Kidney tubule cell (primary cell): ENCODE measurements at regions not wholly inside any gene's neighbourhood (a gene's known extent, or its start where the extent isn't known, plus 50 kb on each side); places are given as distances from the start of the nearest gene placed in this dataset.

Experiments used
- DNase-seq: peaks from one replicate; pipeline ENCODE4 v3.0.0-alpha.2; 2018; ENCODE audit warnings: low spot score

DNA sequence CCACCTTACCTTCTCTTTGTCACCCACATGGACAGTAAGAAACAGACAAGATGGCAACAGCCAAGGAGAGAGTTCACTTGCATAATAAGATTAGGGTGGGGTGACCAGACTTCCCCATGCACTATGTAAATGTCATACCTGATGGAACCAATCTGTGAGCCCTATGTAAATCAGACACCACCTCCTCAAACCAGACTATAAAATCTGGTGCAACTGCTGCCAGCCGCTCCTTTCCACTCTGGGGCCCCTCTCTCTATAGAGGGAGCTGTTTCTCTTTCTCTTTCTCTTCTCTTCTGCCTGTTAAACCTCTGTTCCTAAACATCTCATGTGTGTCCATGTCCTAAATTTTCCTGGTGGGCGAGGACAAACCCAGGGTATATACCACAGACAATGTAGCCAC lies 405.5 kb upstream of the CNTN4 start:
- DNase-seq: no peak

DNA sequence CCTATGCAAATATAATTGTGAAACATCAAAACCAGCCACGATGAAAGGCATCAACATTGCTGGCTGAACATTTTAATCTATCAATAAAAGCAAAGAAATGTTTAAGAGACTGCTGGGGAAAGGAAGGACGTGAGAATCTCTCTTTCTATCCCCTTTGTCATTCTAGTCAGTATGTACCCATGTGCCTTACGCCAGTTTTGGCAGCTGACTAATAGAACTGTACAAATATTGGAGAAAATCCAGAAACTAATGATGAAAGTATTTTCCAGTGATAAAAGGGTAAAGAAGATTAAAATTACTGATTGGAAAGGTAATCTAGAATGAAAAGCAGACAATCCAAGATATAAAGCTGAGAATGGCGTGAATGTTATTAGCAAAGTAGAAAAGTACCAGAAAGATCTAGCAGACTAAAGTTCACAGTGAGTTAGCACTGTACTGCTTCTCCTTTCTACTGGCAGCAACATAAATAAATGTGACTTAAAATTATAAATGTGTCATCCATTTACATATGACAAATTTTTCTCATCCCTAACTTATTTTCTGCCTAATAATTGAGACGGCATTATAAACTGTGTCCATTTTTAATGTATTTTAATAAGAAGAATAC lies 401.9 kb upstream of the CNTN4 start:
- DNase-seq: no peak

DNA sequence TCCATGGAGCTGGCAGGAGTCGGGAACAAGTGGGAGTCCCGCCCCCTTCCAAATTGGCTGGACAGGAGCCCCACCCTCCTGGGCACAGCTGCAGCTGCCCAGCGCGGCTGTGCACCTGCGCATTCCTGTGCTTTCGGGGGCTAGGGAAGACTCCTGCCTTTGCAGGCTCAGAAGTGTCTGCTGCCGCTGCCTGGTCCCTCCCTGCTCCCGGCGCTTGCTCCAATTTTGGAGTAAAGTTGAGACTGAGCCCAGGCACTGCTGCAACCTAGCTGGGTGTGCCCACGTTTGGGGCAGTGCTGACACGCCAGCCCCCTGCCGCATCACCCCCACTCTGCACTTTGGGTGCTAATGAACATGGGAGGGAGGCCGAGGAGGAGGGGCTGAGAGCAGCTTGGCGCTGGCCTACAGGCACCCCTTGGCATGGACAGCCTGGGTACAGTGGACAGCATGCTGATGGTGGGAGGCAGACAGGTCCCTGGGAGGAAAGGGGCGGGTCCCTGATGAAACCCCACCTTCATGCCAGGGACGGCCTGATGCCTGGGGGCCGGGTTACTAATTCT lies 399.2 kb upstream of the CNTN4 start:
- DNase-seq: no peak

DNA sequence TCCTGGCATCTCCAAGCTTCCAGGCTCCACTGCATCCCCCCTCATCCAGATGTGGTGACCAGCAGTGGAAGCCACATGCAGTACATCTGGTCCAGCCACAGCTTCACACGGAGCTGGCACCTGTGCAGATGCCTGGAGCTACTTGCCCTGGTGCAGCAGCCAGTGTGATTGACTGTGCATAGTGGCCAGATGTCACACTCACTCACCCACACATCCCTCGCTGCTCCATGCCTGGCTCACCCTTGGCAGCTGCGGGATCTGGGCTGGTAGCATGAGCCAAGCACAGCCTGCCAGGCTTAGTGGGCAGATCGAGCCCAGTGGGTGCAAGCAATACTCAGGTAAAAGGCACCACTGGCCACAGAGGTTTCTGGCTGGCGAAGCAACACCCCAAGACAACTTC lies 398.0 kb upstream of the CNTN4 start:
- DNase-seq: no peak

DNA sequence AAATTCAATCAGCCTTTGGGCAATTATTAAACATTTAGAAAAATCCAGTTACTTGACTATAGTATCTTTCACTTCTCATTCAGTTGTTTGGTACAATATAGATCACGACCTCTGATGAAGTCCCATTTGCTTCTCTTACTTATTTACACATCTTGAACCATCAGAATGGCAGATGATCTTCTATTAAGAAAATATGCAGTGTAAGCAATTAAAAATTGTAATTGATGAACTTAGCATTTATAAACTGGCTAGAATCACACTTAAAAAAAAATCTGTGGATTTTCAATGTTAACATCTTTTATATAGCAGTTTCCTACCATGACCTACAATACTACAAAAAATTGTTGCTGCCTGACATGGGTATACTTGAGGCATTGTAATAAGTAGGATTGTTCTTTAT lies 395.5 kb upstream of the CNTN4 start:
- no peak for DNase-seq

DNA sequence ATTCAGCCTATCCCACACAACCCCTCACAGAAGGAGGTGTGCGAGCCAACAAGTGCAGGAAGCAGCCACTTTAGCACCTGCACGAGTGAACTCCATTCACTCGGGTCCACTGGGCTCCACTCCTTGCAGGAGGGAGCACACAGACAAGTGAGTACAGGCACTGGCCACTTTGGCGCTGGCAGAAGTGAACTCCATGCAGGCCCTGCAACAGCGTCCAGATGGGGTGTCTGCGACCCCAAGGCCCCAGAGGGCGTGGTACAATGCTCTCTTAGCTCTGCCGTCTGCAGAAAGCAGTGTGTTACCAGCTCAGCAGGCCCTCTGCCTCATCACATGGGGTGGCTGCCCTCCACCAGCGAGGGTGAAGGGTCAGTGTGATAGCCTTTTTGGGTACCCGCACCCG lies 388.0 kb upstream of the CNTN4 start:
- no peak for DNase-seq

DNA sequence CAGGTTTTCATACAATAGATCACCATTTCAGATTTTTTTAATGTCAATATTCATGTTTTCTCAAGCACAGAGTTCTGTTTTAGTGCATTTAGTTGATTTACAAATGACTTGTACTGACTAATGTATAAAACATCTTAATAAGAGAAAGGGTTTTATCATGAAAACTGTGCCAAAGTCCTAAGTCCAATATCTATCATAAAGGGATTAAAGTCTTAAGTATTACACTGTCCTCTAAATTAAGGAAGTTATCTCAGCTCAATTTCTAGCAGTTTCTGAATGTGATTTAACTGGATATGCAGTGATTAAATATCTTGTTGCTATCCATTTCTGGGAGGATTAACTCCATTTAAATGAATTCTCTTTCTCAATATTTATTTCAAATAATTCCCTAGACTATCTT lies 381.1 kb upstream of the CNTN4 start:
- DNase-seq: no peak

DNA sequence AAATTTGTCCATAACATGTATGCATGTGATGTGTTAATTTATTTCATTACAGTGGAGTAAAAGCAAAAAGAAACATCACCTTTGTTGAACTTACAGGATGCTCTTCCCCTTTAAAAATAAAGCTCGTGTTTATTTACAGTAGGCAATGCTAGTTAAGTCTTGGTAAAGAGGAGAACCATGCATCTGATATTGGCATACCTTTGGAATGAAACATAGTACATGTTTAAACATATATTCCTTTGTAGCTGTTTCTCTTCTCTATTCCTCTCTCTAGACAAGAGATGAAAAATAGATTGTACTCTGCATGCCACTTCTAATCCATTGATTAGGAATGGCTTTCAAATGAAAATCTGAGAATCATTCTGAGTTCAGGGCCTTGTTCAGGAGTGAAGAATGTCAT lies 374.9 kb upstream of the CNTN4 start:
- no peak for DNase-seq

DNA sequence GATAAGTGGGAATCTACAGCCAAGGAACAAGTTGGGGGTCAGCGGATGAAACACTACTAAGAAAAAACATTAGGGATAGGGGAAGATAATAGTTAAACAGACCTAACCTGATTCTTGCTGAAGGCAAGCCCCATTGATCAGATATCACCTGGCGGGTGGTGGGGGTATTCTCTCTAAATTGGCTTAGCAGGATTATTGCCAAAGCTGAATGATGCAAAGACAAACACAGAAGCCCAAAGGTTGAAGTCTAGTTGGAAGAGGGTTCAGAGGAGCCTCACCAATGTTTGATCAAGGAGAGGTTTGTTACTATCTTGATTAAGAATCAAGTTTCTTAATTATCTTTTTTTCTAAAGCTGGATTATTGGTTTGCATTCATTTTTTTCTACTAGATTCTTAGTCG lies 371.9 kb upstream of the CNTN4 start:
- DNase-seq: no peak

DNA sequence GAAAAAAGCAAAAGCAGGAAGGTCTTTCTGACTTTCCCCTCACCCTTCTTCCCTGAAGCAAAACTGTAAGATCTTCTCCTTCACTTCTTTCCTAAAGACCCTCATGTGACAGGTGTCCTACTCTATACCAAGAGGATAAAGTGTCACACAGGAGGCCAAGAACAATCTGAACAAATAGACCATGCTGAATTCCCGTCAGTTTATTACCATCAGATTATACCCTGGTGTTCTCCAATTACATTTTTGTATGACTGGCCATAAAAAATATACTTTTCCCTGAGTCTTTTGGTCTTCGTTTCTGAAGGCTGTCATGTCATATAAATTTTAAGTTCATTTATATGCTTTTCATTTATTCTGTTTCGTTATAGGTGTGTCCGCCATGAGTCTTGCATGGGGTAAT lies 371.4 kb upstream of the CNTN4 start:
- DNase-seq: no peak

DNA sequence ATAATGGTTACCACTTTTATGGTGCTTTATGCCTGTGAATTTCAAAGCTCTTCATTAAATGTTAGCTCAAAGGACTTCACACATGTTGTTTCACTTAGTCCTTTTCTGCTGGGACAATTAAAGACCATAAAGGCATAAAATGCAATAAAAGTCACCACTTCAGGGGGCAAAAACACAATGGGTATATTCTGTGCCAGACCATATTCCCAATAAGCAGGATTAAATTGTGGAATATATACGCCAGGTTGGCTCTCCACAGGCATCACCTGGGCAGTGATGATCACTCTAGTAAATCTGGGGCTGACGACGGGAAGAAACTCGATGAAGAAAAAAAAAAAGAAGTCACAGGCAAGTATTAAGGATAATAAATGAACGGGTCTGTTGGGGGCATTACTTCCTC lies 370.2 kb upstream of the CNTN4 start:
- DNase-seq: no peak

DNA sequence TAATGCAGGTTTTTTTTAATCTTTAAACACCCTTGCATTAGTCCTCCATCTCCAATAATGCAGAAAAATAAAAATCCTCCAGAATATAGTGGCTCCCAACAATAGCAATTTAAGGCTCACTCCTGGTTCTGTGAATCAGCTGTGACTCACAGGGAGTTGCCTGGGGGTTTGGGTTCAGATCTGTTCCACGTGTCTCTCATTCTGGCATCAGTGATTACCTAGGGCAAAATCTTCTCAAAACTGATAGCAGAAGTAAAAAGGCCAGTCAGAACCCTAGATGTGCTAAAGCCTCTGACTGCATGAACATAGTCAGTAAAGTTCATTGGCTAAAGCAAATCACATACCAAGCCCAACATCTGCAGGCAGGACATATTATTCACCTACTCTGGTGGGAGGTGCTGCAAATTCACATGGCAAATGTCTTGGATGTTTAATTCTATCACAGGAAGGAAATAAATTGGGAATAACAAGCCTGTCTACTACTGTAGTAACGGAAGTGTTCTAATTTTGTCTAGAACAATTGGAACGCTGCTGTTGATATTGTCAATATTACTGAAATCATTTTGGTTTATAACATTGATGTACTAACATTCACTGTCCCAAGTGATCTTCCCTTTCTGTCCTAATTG lies 364.1 kb upstream of the CNTN4 start:
- peak; percentile 26 for DNase-seq

DNA sequence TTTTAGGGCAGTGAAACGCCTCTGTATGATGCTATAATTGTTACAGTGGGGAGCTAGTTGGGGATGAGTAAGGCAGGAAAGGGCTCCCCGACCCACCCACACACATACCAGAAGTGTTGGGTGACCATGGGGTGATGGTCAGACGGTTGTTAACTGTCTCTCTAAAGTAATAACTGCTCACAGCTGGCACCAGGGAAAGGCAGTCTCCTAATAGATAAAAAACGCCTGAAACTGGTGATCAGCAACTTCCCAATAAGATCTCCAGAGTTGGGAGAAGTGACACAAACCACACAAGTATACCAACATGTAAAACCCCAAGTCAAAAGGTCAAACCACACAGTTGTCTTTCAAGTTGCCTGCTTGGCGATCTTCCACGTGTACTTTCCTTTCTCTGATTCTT lies 346.5 kb upstream of the CNTN4 start:
- no peak for DNase-seq

DNA sequence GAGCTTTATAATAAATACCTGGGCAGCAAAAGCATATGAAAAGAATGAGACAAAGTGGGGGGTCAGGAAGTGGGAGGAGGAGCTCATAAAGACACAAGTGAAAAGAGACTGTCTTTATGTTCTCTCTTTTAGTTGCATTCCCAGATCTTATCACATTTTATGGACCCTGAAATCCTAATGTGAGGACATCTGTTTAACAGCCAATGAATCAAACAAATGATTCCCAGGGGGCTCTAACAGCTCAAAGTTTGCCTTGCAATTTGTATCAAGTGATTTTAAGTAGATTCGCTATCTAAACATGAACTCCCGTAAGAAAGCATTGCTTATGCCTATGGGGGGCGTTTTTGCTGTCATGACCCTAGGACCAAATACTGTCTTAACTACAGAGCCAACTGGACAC lies 332.3 kb upstream of the CNTN4 start:
- no peak for DNase-seq

DNA sequence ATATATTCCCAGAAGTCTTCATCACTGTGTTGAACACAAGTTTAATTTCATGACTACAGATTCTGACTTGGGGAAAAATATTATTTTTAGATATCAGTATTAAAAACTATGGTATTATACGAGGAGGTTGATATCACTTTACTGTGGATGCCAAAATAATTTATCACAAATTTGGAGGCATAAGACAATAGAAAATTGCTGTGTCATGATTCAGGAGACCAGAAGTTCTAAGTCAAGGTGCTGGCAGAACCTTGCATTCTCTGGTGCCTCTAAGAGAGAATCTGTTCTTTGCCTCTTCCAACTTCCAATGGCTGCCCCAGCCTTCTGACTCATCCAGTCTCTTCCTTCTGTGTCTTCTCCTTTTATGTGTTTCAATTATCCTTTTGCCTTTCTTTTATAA lies 325.0 kb upstream of the CNTN4 start:
- DNase-seq: no peak

DNA sequence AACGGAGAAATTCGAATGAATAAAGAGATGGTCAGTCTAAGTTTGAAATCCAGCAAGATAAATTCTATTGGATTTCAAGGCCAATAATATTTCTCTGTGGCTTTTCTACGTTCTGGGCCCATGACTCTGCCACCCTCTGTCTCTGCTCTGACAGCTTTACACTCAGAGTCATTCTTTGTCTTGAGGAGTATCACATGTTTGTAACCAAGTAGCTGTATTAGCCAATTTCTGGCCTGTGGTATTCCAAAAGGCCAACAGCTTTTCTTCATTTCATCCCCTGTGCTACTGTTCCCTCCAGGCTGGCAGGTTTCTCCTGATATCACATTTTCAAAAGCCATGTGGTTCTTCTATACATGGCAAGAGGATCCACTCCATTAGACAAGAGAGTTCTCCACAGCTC lies 324.1 kb upstream of the CNTN4 start:
- DNase-seq: no peak

DNA sequence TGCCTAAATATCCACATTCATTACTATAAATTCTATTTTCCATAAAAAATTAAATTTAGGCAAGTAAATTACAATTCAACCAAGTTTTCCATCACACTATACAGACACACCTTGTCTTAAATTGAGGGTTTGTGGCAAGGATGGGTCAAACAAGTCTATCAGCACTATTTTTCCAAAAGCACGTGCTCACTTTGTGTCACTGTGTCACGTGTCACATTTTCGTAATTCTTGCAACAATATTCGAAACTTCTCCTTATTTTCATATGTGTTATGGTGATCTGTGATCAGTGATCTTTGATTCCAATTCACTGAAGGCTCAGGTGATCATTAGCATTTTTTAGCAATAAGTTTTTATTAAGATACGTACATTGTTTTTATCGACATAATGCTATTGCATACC lies 323.3 kb upstream of the CNTN4 start:
- DNase-seq: no peak

DNA sequence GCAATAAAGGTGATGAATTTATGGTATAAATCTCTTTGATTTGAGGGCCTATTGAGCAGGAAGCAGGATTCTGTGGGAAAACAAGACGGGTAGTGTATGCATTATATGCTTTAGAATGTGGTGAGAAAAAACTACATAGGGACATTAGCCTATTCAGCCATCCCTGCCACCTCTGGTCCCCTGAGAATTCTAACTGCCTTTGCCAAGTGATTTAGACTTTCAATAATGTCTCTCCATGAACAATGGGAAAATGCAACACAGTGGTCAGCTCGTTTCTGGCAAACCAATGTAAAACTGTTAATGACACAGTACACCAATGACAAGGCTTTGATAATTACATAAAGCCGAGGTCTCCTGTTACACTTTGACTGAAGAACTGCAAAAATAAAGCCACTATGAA lies 314.7 kb upstream of the CNTN4 start:
- no peak for DNase-seq

DNA sequence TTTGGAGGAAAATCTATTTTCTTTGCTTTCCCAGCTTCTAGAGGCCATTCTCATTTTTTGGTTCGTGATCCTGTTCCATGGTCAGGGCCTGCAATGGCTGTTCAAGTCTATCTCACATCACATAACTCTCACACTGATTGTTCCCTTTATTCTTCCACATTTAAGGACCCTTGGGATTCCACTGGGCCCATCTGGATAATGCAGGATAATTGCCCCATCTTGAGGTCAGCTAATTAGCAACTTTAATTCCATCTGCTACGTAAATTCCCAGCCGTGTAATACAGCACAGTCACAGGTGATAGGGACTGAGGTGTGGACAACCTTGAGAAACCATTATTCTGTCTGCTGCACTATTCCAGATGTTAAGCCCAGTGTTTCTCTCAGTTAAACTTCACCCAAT lies 311.6 kb upstream of the CNTN4 start:
- no peak for DNase-seq

DNA sequence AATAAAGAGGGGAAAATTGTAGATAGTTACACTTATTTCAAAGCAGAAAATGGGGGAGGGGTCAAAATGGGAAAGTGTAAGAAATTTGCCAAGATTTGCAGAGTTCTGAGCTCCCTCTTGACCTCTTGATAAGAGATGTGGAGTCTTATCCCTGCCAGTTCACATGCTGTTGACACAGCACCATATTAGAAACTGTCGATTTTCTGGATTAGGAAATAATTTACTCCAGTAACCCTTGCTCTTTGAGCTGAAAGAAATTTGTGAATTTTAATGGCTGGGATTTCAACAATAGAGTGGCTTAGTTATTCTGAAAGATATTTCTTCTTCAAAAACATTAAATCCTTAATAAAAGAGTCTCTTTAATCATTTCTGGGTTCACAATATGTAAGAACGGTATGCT lies 306.2 kb upstream of the CNTN4 start:
- DNase-seq: no peak

DNA sequence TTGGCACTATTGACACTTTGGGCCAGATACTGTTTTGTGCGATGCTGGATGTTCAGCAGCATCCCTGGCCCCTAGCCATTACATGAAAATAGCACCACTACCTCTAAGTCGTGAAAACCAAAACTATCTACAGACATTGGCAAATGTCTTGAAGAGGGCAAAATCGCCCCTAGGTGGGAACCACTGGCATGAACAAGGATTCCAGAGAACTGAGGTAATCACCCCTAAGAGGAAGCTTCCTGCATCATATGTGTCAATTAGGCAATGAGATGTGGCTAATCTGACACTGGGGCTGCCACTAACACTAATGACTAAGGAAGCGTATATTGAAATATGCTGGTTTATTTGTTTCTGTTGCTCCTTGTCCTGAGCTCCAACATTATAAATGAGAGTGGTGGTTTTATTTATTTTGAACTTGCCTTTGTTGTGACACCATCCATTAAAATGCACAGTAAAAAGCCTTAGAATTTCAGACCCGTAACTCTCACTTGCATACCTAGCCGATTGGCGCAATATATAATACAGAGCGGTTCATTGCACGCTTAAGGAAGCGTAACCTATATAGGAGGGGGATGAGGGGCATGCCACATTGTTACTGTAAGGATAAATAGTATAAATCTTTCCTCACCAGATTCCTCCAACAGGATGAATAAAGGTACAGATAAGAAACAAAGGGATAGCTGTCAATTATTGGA lies 299.8 kb upstream of the CNTN4 start:
- peak; percentile 80 for DNase-seq

DNA sequence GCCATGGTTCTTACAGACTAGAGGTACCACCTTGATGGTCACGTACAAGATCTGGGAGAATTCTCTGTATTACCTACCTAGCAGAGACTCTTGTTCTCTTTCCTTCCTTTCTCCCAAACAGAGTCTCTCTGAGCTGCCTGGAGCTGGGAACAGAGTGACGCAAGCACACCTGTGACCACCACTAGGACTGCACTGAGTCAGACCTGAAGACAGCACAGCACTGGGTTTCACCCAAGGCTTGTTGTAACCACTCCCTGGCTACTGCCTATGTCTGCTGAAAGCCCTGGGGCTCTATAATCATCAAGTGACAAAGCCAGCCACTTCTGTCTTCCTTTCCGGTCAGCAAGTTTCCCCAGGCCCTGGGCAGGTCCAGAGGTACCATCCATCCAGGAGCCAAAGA lies 293.3 kb upstream of the CNTN4 start:
- no peak for DNase-seq

DNA sequence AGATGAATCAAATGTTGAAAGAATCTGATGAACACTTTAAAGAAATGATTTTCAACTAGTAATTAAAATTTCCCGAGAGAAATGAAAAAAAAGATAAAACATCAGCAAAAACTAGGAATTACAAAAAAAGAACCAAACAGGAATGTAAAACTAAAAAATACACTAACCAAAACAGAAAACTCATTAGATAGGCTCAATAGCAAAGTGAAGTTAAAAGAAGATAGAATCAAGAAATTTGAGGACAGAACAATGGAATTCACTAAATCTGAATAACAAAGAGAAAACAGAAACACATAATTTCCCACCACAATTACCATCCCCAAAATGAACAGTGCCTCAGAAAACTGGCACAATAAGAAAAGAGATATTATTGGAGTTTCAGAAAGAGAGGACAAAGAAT lies 290.1 kb upstream of the CNTN4 start:
- DNase-seq: no peak

DNA sequence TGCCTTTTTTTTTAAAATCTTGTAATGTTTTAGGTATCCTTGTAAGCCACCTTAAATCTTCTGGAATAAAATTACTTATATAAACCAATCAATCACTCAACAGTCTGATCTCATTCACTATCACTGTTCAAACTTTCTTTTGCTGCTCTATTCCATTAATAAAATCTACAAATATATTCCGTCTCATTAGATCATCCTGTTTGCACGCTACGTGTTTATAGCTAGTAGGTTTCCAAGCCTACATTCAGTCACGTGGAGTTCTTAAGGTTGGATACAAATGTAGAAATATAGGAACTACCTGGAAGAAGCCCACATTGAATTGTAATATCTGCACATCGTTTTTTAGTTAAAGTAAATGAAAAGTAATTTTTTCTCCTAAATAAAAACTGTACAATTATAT lies 274.8 kb upstream of the CNTN4 start:
- no peak for DNase-seq
